ENCODE measurements at regions not wholly inside any gene's neighbourhood (a gene's known extent, or its start where the extent isn't known, plus 50 kb on each side); places are given as distances from the start of the nearest gene placed in this dataset.

DNA sequence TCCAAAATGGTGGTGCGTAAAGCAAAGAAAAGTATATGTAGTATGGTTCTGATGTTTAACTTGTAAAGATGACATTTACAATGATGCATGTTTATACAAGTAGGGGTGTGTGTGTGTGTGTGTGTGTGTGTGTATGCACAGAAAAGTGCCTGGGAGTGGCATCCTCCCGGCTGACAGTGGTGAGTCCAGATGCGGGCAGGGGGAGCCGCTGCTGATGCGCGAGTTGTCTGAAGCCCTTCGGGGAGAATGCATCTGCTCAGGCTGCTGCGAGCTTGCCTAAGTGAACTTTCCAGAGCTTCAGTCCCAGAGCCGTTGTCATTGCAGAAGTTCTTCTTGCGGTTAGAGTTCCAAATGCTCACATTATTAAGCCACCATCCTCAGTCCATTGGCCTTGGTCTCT, 429.7 kb upstream of the HS6ST1 start:
- TF ChIP-seq, protein P1, sequence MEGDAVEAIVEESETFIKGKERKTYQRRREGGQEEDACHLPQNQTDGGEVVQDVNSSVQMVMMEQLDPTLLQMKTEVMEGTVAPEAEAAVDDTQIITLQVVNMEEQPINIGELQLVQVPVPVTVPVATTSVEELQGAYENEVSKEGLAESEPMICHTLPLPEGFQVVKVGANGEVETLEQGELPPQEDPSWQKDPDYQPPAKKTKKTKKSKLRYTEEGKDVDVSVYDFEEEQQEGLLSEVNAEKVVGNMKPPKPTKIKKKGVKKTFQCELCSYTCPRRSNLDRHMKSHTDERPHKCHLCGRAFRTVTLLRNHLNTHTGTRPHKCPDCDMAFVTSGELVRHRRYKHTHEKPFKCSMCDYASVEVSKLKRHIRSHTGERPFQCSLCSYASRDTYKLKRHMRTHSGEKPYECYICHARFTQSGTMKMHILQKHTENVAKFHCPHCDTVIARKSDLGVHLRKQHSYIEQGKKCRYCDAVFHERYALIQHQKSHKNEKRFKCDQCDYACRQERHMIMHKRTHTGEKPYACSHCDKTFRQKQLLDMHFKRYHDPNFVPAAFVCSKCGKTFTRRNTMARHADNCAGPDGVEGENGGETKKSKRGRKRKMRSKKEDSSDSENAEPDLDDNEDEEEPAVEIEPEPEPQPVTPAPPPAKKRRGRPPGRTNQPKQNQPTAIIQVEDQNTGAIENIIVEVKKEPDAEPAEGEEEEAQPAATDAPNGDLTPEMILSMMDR (IDR thresholded peaks at IDR 0.05 in 2 of 3, conservative IDR thresholded peaks at IDR 0.05 in 1 of 3; ENCODE audit: insufficient read depth in 2 of 3, low read depth in 1 of 3, low read length in 3 of 3) = no peak
- TF ChIP-seq SP1 (CRISPR knock-in tag; IDR thresholded peaks at IDR 0.05) = no peak
- TF ChIP-seq, protein P2, sequence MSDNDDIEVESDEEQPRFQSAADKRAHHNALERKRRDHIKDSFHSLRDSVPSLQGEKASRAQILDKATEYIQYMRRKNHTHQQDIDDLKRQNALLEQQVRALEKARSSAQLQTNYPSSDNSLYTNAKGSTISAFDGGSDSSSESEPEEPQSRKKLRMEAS (CRISPR knock-in tag; IDR thresholded peaks at IDR 0.05) = no peak
- TF ChIP-seq TOE1 (IDR thresholded peaks at IDR 0.05; ENCODE audit: borderline replicate concordance) = no peak
- TF ChIP-seq TOE1 (CRISPR knock-in tag; IDR thresholded peaks at IDR 0.05; ENCODE audit: borderline replicate concordance, low read depth) = no peak
- TF ChIP-seq, protein P3, sequence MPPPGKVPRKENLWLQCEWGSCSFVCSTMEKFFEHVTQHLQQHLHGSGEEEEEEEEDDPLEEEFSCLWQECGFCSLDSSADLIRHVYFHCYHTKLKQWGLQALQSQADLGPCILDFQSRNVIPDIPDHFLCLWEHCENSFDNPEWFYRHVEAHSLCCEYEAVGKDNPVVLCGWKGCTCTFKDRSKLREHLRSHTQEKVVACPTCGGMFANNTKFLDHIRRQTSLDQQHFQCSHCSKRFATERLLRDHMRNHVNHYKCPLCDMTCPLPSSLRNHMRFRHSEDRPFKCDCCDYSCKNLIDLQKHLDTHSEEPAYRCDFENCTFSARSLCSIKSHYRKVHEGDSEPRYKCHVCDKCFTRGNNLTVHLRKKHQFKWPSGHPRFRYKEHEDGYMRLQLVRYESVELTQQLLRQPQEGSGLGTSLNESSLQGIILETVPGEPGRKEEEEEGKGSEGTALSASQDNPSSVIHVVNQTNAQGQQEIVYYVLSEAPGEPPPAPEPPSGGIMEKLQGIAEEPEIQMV (tag; conservative IDR thresholded peaks at IDR 0.05; ENCODE audit: low read depth) = no peak
- no peak for TF ChIP-seq CBFB (CRISPR knock-in tag; IDR thresholded peaks at IDR 0.05)
- no peak for TF ChIP-seq CREB1 (IDR thresholded peaks at IDR 0.05)
- TF ChIP-seq CREB1 (CRISPR knock-in tag; IDR thresholded peaks at IDR 0.05) = no peak
- TF ChIP-seq SNIP1 (IDR thresholded peaks at IDR 0.05; ENCODE audit: low read depth) = no peak
- no peak for TF ChIP-seq ZNF12 (CRISPR knock-in tag; IDR thresholded peaks at IDR 0.05)
- no peak for TF ChIP-seq PCBP2 (IDR thresholded peaks at IDR 0.05; ENCODE audit: low read depth, low read length, poor library complexity, severe bottlenecking)
- TF ChIP-seq CHD2 (IDR thresholded peaks at IDR 0.05; ENCODE audit: low read depth, low read length) = no peak
